Astrocyte of the cerebellum (primary cell): ENCODE measurements at regions not wholly inside any gene's neighbourhood (a gene's known extent, or its start where the extent isn't known, plus 50 kb on each side); places are given as distances from the start of the nearest gene placed in this dataset.

ENCODE experiments used
- DNase-seq: peaks from one replicate; pipeline ENCODE4 v3.0.0-alpha.2; 2011; ENCODE audit warnings: low read depth
- H3K4me3 ChIP-seq: 2 replicates; pipeline ENCODE4 v1.5.1; 2011; ENCODE audit warnings: mild to moderate bottlenecking, low read depth, low read length, moderate library complexity
- in situ Hi-C: cut with HindIII; loops from 2 replicates; pipeline ENCODE4 v1.10.0; 2017; ENCODE audit warnings: low sequenced_read_pairs
- TF ChIP-seq, protein P1 (sequence below): IDR thresholded peaks from 2 replicates; pipeline ENCODE4 v1.5.1; 2012; ENCODE audit warnings: low read length, low read depth, moderate library complexity, mild to moderate bottlenecking; ENCODE audit errors: missing control alignments

DNA sequence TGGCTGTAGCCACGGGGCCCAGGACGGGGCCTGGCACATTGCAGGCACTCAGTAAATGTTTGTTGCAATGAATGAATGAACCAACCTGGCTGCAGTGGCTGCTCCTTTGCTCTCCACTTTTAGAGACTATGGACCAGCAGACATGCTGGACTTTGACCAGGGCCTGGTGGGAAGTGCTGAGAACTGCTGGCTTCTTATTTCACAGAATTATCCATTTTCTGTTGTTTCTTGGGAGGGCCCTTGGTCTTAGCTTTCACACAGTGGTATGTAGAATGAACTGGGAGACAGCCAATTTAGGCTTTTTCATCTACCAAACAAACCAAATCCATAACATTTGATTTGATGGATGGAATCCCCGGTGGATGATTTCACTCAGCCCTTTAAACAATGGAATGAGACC lies 78.0 kb upstream of the LHFPL2 start:
- in situ Hi-C loops: no loop called here
- DNase-seq: peak; percentile 91
- TF ChIP-seq, protein P1, sequence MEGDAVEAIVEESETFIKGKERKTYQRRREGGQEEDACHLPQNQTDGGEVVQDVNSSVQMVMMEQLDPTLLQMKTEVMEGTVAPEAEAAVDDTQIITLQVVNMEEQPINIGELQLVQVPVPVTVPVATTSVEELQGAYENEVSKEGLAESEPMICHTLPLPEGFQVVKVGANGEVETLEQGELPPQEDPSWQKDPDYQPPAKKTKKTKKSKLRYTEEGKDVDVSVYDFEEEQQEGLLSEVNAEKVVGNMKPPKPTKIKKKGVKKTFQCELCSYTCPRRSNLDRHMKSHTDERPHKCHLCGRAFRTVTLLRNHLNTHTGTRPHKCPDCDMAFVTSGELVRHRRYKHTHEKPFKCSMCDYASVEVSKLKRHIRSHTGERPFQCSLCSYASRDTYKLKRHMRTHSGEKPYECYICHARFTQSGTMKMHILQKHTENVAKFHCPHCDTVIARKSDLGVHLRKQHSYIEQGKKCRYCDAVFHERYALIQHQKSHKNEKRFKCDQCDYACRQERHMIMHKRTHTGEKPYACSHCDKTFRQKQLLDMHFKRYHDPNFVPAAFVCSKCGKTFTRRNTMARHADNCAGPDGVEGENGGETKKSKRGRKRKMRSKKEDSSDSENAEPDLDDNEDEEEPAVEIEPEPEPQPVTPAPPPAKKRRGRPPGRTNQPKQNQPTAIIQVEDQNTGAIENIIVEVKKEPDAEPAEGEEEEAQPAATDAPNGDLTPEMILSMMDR: no peak

DNA sequence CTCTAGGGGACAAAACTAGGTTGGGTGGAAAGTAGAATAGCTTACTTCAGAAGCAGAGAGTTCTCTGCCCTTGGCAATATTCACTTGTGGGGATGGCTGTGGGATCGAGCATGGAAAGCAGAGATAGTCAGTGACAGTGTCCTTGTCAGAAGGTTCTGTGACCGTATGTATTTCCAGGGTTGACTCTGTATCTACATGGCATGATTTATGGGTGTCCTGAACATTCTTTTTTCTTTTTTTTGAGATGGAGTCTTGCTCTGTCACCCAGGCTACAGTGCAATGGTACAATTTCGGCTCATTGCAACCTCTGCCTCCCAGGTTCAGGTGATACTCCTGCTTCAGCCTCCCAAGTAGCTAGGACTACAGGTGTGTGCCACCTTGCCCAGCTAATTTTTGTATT lies 77.4 kb upstream of the LHFPL2 start:
- DNase-seq: no peak
- TF ChIP-seq, protein P1: no peak
- H3K4me3 ChIP-seq: no peak overlapping the region
- in situ Hi-C loops: no loop called here

More for the DNA sequence above, 78.0 kb upstream of the LHFPL2 start:
- H3K4me3 ChIP-seq: no peak overlapping the region

DNA sequence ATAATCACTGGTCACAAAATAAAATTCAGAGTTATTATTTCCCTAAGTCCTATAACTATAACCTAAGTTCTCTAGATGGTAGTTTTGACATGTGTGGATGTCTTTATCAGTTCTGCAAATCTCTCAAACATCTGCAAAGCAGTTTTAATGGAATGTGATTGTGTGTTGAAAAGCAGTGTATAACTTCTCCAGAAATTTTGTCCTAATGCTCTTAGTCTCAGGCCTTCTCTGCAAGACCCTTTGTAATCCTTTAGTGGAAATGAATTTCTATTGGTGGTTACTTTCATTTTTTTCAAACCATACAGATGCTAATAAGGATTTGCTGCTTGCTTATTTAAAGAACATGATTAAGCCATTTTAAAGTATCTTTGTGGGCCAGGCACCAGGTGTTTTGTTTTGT lies 75.5 kb upstream of the LHFPL2 start:
- TF ChIP-seq, protein P1: no peak
- DNase-seq: no peak
- in situ Hi-C loops: no loop called here
- no peak overlapping the region for H3K4me3 ChIP-seq

DNA sequence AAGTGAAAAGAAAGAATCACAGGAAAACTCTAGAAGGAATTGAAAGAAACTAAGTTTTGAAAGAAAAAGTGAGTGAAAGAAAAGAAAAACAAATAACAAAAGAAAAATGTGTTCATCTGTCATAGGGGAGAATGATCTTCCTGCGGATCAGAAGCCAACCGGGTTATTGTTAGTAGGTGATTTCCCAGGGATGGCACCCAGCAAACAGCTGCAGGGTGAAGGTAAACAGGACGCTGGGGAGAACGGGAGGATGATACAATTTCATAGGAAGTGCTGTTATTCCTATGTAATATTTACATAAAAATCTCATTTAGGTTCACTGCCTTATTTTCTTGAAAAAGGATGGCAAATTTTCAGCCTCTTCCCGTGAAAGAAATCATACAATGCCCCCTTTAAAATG lies 72.4 kb upstream of the LHFPL2 start:
- DNase-seq: no peak
- H3K4me3 ChIP-seq: no peak overlapping the region
- in situ Hi-C loops: no loop called here
- TF ChIP-seq, protein P1: no peak

DNA sequence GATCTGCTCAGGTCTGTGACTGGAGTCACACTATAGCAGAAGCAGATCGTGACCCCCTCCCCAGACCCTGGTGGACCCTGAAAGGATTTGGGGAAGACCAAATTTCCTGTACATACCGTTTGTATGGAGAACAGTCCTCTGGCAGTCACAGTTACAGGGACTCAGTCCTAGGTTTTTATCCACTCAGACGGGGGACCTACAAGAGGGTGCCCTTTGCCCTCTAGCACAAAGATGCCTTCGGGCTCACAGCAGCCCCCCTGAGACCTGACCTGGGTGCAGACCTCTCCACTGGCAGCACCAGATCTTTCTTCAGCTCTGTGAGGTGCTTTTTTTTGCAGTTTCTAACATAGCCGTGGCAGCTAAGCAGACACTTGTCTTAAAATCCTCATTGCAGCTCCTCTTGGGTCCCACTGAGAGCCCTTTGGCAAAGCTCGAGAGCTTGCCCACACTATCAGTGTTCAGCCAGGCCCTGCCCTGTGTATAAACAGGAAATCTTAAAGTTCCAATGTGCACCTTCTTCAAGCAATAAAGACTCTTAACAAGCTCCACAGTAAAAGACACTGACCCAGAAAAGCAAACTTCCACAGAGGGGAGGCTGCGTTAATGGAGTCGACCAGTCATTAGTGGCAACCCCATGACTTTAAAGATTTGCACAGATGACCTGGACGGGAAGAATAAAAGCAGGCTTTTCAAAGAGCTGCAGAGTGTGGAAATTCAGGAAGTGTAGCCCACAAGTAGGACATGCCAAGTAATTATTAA lies 71.8 kb upstream of the LHFPL2 start:
- TF ChIP-seq, protein P1: no peak
- no peak for DNase-seq
- in situ Hi-C loops: no loop called here
- no peak overlapping the region for H3K4me3 ChIP-seq

DNA sequence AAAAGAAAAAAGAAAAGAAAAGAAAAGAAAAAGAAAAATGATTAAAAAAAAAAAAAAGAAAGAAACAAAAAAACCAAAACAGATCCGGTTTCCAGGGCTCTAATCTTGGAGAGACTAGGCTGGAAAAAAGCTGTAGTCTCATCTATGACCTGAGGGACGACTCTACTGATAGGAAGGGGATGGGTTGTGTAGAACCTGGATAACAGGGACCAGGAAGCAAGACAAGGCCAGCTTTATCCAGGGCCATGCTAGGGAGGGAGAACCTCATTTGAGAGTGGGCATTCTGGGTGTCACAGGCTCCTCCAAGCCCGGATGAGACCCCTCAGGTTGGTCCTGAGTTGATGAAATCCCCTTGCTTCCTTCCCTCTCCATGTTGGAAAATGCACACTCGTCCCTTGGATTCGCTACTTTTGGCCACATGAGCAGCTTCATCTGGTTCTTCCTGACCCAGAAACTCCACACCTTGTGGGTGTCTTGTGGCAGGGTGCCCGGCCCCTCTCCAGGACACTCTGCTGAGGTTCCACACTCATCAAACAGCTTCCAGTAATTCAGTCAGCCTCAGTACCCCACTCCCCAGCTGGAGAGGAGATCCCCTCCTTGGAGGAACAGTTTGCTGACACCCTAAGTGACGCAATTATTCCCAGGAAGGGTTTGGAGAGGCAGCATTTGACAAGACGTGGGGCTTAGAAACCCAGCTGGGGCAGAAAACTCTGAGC lies 71.1 kb upstream of the LHFPL2 start:
- in situ Hi-C loops: no loop called here

More for the DNA sequence above, 71.1 kb upstream of the LHFPL2 start:
- no peak overlapping the region for H3K4me3 ChIP-seq
- DNase-seq: no peak
- TF ChIP-seq, protein P1: no peak
